ENCODE measurements at regions not wholly inside any gene's neighbourhood (a gene's known extent, or its start where the extent isn't known, plus 50 kb on each side); places are given as distances from the start of the nearest gene placed in this dataset.

- Histone ChIP-seq H3K9ac (ENCODE audit: low read length) (no peak overlapping the region), H4K20me1 (ENCODE audit: insufficient read depth, low read length) (no peaks in the 10 kb centered on the region), H3K9me3 (ENCODE audit: low read length) (no peaks in the 10 kb centered on the region), H3K27ac (ENCODE audit: low read depth, low read length, poor library complexity, severe bottlenecking) (peak overlapping the region; percentile 92), H2AFZ (ENCODE audit: low read length) (no peak overlapping the region), H3F3A (ENCODE audit: insufficient read depth, low read length) (no peaks in the 10 kb centered on the region), H3K36me3 (ENCODE audit: insufficient read depth, low read length) (0 out of 2 replicates have a peak, but pooled peaks cover 3% of the 10 kb centered on the region), H3K27me3 (ENCODE audit: insufficient read depth, low read length) (no peaks in the 10 kb centered on the region), H3K4me3 (ENCODE audit: low read depth, low read length, poor library complexity, severe bottlenecking) (no peak overlapping the region), H3K4me1 (ENCODE audit: insufficient read depth, low read length, severe bottlenecking) (peaks cover 52% of the 10 kb centered on the region), H3K79me2 (ENCODE audit: insufficient read depth, low read length) (no peaks in the 10 kb centered on the region), H3K9me2 (ENCODE audit: low read depth, low read length) (no peaks in the 10 kb centered on the region), H3K4me2 (ENCODE audit: low read length) (no peak overlapping the region)
- TF ChIP-seq EZH2 (IDR thresholded peaks at IDR 0.05; ENCODE audit: borderline replicate concordance, low read length) = no peak
- TF ChIP-seq, protein P1, sequence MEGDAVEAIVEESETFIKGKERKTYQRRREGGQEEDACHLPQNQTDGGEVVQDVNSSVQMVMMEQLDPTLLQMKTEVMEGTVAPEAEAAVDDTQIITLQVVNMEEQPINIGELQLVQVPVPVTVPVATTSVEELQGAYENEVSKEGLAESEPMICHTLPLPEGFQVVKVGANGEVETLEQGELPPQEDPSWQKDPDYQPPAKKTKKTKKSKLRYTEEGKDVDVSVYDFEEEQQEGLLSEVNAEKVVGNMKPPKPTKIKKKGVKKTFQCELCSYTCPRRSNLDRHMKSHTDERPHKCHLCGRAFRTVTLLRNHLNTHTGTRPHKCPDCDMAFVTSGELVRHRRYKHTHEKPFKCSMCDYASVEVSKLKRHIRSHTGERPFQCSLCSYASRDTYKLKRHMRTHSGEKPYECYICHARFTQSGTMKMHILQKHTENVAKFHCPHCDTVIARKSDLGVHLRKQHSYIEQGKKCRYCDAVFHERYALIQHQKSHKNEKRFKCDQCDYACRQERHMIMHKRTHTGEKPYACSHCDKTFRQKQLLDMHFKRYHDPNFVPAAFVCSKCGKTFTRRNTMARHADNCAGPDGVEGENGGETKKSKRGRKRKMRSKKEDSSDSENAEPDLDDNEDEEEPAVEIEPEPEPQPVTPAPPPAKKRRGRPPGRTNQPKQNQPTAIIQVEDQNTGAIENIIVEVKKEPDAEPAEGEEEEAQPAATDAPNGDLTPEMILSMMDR (IDR thresholded peaks at IDR 0.05; ENCODE audit: low read length) = no peak
Observed at GRCh38 chr18:33870059-33870458, 292.0 kb downstream of the ASXL3 start.

DNA sequence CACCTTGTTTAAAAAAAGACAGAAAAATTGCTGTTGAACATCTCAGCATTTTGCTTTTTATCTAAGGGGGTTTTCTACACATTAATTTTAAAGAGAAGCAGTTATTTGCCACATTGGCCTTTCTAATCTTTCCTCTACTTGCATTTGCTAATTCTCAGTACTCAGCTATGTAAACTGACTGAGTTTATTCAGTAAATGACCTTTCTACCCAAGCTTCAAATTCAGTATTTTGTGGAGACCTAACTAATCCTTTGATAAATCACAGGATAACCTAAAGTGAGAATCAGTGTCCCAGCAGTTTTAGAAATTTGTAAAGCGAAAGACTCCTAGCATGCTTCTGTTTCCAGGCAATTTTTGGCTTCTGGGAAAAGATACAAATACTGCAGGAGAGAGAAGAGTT lies 288.4 kb downstream of the ASXL3 start:
- H3K9me2 ChIP-seq (ENCODE audit: low read depth, low read length) = no peaks in the 10 kb centered on the region
- no peak overlapping the region for H2AFZ ChIP-seq (ENCODE audit: low read length)
- H4K20me1 ChIP-seq (ENCODE audit: insufficient read depth, low read length) = no peaks in the 10 kb centered on the region
- peaks cover 15% of the 10 kb centered on the region for H3K4me1 ChIP-seq (ENCODE audit: insufficient read depth, low read length, severe bottlenecking)
- no peaks in the 10 kb centered on the region for H3K27me3 ChIP-seq (ENCODE audit: insufficient read depth, low read length)
- TF ChIP-seq, protein P1 (IDR thresholded peaks at IDR 0.05; ENCODE audit: low read length) = no peak
- TF ChIP-seq EZH2 (IDR thresholded peaks at IDR 0.05; ENCODE audit: borderline replicate concordance, low read length) = no peak
- H3K27ac ChIP-seq (ENCODE audit: low read depth, low read length, poor library complexity, severe bottlenecking) = no peak overlapping the region
- H3K9ac ChIP-seq (ENCODE audit: low read length) = no peak overlapping the region
- H3F3A ChIP-seq (ENCODE audit: insufficient read depth, low read length) = no peaks in the 10 kb centered on the region
- no peak overlapping the region for H3K4me3 ChIP-seq (ENCODE audit: low read depth, low read length, poor library complexity, severe bottlenecking)
- H3K9me3 ChIP-seq (ENCODE audit: low read length) = peaks cover 5% of the 10 kb centered on the region; the same call in 1 of the 2 replicates
- no peaks in the 10 kb centered on the region for H3K79me2 ChIP-seq (ENCODE audit: insufficient read depth, low read length)
- no peak overlapping the region for H3K4me2 ChIP-seq (ENCODE audit: low read length)
- H3K36me3 ChIP-seq (ENCODE audit: insufficient read depth, low read length) = 0 out of 2 replicates have a peak, but pooled peaks cover 3% of the 10 kb centered on the region

- no peaks in the 10 kb centered on the region for H3K27me3 ChIP-seq (ENCODE audit: insufficient read depth, low read length)
- H3K36me3 ChIP-seq (ENCODE audit: insufficient read depth, low read length) = peaks cover 3% of the 10 kb centered on the region; the same call in 1 of the 2 replicates
- no peaks in the 10 kb centered on the region for H3K79me2 ChIP-seq (ENCODE audit: insufficient read depth, low read length)
- no peak overlapping the region for H3K27ac ChIP-seq (ENCODE audit: low read depth, low read length, poor library complexity, severe bottlenecking)
- H2AFZ ChIP-seq (ENCODE audit: low read length) = no peak overlapping the region
- no peak overlapping the region for H3K9ac ChIP-seq (ENCODE audit: low read length)
- TF ChIP-seq EZH2 (IDR thresholded peaks at IDR 0.05; ENCODE audit: borderline replicate concordance, low read length) = no peak
- TF ChIP-seq, protein P1 (IDR thresholded peaks at IDR 0.05; ENCODE audit: low read length) = no peak
- H3K9me2 ChIP-seq (ENCODE audit: low read depth, low read length) = no peaks in the 10 kb centered on the region
- H3K4me2 ChIP-seq (ENCODE audit: low read length) = no peak overlapping the region
- no peaks in the 10 kb centered on the region for H3K4me1 ChIP-seq (ENCODE audit: insufficient read depth, low read length, severe bottlenecking)
- no peak overlapping the region for H3K4me3 ChIP-seq (ENCODE audit: low read depth, low read length, poor library complexity, severe bottlenecking)
- no peaks in the 10 kb centered on the region for H4K20me1 ChIP-seq (ENCODE audit: insufficient read depth, low read length)
- H3K9me3 ChIP-seq (ENCODE audit: low read length) = peaks cover 5% of the 10 kb centered on the region; the same call in 1 of the 2 replicates
- no peaks in the 10 kb centered on the region for H3F3A ChIP-seq (ENCODE audit: insufficient read depth, low read length)
Observed at GRCh38 chr18:33863912-33864311, 285.9 kb downstream of the ASXL3 start.

Data from OCI-LY1 (cell line).